ENCODE measurements at regions not wholly inside any gene's neighbourhood (a gene's known extent, or its start where the extent isn't known, plus 50 kb on each side); places are given as distances from the start of the nearest gene placed in this dataset.

DNA sequence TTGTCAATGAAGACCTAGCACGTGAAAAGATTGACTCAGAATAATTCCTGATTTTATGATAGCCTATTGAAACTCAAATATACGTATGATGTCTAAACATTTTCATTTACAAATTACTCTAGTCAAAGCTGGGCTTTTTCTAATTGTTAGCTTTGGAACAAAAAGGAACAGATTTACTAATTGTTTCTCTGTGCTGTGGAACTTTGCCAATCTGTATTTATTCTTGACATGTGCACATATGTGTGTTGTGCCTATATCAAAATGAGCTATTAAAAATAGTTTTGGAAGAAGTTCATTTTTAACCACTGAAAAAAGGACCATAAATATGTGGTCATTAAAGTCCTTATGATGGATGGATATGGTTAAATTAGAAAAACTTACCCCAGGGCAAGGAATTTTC lies 85.4 kb upstream of the PACRGL start:
- DNase-seq: no peak

GRCh38 chr4:20615486-20616260 lies 84.6 kb upstream of the PACRGL start:
- no peak for DNase-seq

DNA sequence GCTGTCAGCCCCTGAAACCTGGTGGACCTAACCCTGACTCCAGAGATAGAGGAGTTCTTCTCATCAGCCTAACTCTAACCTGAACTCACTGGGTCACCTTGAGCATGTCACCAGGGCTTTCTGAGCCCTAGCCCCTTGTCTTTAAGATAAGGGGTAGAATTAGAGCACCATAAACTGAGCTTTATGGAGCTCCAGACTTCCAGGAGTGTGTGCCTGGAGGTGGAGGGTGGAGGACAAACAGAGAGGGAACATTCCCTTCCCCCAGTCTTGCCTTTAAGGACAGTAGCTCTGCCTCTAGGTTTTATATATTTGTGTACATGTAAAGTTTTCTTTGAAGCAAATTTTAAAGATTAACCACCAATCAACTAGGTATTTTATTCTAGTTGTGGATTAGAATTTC lies 83.9 kb upstream of the PACRGL start:
- no peak for DNase-seq

- no peak for DNase-seq
These were observed 83.4 kb upstream of the PACRGL start for GRCh38 chr4:20616848-20617247.

GRCh38 chr4:20617678-20618396 lies 82.4 kb upstream of the PACRGL start:
- no peak for DNase-seq

GRCh38 chr4:20618731-20619130 lies 81.5 kb upstream of the PACRGL start:
- no peak for DNase-seq

GRCh38 chr4:20621476-20621875 lies 78.8 kb upstream of the PACRGL start:
- no peak for DNase-seq

DNA sequence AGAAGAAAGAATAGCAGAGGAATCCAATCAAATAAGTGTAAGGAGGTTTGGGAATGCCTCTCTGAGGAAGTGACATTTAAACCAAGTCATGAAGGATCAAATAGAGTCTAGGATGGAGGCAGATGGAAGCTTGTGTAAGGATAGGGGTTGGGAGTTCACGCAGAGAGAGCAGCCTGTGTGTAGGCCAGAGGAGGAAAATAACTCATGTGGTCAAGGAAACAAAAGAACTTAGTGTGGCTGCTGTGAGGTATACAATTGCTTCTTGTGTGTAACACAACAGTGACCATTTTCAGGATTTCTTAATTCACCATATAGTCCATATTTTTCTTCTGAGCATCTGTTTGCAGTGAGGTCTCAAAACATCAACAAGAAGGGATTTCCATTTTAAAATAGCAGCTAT lies 77.6 kb upstream of the PACRGL start:
- no peak for DNase-seq

DNA sequence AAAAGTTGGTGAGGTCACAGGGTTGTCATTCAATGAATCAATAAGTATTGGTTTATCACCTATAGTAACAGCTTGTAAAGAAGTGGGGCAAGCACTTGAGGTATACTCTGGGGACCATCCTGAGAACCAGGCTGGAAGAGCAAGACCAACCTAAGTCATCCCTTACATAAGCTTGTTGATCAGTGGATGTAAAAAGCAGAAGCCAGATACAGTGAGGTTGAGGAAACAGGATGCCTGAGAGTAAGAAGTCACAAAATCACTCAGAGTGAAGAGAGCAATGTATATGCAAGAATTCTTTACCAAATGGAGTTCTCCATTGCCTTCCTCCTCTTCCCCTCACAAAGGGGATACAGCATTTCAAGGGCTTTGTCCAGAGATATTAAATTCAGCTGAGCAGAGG lies 76.3 kb upstream of the PACRGL start:
- DNase-seq: no peak

- DNase-seq: no peak
These were observed 75.4 kb upstream of the PACRGL start for GRCh38 chr4:20624793-20625374.

DNA sequence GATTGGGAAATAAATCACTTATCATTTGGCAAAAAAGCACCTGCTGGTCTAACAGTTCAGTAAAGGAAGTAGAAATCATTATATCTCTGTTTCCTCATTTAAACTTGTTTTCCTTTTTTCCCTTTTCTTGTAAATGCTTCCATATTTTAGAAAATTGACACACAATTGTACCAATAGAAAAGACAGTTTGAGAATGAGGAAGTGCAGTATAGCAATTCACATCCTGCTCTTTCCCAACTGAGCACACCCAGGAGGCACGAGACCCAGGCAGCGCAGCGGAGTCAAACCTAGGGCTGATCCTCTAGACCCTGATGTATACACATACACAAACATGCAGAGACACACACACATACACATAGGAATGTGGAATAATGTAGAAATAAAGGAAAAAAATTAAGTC lies 74.8 kb upstream of the PACRGL start:
- no peak for DNase-seq

GRCh38 chr4:20626326-20627005 lies 73.8 kb upstream of the PACRGL start:
- DNase-seq: no peak

DNA sequence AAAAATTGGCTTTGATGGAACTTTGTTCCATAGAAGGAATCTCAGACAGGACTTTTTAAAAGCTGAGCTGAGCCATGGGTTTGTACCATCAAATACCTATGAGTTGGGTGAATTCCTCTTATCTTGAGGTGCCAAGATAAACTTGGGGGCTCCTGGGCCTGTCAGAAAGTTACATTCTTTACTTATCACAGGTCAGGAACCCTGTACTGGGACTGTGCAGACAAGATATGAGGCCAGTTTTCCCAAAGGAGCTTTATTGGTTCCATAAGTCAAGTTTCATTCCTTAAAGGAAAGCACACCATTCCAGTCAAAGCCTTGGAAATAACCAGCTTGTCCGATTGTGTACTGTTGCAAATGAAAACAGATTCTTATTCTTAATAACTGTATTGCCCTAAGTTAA lies 72.4 kb upstream of the PACRGL start:
- no peak for DNase-seq

DNA sequence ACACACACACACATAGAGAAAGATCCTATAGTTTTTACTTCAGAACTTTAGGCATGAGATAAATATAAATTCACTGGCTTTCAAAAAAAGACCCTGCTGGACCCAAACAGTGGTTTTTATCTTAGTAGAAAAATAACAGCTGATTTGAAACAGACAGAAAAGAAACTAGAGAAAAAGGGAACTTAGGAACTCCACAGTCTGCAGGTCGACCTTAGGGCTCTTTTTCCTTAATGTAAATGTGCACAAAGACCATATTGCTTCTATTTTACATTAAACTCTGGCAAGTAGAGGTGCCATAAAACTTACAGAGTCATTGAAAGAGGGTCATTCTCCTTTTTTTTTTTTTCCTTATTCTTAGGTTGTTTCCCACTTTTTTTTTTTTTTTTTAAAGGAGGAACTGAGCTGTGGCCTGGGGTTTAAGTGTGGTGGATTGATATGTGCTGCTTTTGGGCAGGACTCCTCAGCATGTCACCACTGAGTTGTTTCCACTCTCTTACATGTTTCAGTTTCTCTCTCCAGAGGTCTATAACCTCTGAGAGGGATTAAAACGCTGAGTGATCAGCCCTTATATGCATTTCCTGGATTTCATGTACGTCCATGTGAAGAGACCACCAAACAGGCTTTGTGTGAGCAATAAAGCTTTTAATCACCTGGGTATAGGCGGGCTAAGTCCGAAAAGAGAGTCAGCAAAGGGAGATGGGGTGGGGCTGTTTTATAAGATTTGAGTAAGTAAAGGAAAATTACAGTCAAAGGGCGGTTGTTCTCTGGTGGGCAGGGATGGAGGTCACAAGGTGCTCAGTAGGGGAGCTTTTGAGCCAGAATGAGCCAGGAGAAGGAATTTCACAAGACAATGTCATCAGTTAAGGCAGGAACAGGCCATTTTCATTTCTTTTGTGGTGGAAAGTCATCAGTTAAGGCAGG lies 70.8 kb upstream of the PACRGL start:
- DNase-seq: no peak

DNA sequence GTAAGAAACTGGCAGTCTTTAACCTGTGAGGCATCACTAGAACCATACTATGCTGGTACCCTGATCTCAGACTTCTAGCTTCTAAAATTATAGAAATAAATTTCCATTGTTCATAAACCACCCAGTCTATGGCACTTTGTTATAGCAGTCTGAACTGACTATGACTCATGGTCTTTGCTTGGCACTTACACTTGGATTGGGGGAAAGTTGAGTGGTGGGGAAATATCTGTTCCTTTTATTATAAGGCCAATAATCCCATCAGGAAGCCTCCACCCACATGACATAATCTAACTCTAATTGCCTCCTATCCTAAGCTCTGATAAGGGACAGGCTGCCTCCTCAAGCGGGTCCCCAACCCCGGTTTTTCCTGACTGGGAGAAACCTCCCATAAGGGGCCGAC lies 61.4 kb upstream of the PACRGL start:
- DNase-seq: no peak

DNA sequence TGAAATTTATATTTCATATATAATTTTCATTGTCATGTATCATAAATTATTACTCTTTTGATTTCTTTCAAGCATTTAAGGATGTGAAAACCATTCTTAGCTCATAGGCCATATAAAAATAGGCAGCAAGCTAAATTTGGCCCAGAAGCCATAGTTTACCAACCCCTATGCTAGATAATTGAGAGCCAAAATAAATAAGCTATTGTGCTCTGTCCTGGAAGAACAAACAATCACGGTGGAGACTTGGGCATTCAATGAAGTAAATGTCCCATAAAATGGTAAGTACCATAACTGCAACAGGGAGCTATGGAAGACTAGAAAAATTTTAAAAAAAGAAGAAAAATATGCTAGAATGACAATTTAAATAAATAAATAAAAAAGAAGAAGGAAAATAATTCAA lies 60.9 kb upstream of the PACRGL start:
- DNase-seq: no peak

DNA sequence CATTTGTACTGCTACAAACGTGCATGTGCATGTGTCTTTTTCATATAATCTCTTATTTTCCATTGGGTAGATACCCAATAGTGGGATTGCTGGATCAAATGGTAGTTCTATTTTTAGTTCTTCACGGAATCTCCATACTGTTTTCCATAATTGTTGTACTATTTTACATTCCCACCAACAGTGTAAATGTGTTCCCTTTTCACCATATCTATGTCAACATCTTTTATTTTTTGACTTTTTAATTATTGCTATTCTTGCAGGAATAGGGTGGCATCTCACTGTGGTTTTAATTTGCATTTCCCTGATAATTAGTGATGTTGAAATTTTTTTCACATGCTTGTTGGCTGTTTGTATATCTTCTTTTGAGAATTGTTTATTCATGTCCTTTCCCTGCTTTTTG lies 59.3 kb upstream of the PACRGL start:
- DNase-seq: no peak

DNA sequence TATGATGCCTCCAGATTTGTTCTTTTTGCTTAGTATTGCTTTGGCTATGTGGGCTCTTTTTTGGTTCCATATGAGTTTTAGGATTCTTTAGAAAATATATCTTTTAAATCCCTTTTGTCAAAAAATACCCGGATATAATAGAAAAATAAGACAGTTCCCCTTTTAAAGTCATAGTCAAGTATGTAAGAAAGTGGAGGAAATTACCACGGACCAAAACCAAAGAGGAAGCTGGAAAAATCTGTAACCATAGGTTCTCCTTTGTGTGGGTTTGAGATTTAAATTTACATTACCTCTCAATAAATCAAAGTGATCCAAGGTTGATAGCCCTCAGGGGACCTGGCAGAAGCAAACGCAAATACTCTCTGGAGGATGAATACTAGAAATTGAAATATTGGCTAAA lies 58.3 kb upstream of the PACRGL start:
- no peak for DNase-seq

- no peak for DNase-seq
These were observed 56.6 kb upstream of the PACRGL start for GRCh38 chr4:20643631-20644030.

DNA sequence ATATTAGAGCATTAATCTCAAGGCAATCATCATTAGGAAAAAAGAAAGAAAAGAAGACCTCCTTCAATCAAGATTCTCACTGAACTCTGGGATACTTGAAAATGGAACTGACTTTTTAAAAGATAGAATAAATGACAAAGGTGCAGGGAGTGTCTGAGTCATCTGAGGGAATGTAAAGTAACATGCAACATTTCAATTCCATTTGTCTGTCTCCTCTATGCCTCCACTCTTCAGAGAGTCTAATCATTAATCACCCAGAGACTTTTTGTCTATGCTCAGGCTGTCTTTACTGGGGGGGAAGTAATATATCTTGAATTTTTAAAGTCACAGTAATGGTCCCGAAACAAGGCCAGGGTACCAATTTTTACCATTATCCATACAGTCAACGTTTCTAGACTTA lies 55.0 kb upstream of the PACRGL start:
- DNase-seq: no peak

GRCh38 chr4:20646287-20646686 lies 54.0 kb upstream of the PACRGL start:
- DNase-seq: no peak

Data from stimulated activated CD4-positive, alpha-beta T cell treated with anti-CD3 and anti-CD28 coated beads, Interleukin-2, amount 100 ng/mL, for 24 hours (primary cell).